HG02840 (cell line): ENCODE measurements at regions not wholly inside any gene's neighbourhood (a gene's known extent, or its start where the extent isn't known, plus 50 kb on each side); places are given as distances from the start of the nearest gene placed in this dataset.

Experiments used
- ATAC-seq: cut with Tn5 transposase; IDR thresholded peaks from one replicate; pipeline ENCODE4 v1.9.1; 2021; ENCODE audit warnings: mild to moderate bottlenecking, moderate library complexity, moderate number of reproducible peaks; ENCODE audit not compliant: unreplicated experiment, low FRiP score

DNA sequence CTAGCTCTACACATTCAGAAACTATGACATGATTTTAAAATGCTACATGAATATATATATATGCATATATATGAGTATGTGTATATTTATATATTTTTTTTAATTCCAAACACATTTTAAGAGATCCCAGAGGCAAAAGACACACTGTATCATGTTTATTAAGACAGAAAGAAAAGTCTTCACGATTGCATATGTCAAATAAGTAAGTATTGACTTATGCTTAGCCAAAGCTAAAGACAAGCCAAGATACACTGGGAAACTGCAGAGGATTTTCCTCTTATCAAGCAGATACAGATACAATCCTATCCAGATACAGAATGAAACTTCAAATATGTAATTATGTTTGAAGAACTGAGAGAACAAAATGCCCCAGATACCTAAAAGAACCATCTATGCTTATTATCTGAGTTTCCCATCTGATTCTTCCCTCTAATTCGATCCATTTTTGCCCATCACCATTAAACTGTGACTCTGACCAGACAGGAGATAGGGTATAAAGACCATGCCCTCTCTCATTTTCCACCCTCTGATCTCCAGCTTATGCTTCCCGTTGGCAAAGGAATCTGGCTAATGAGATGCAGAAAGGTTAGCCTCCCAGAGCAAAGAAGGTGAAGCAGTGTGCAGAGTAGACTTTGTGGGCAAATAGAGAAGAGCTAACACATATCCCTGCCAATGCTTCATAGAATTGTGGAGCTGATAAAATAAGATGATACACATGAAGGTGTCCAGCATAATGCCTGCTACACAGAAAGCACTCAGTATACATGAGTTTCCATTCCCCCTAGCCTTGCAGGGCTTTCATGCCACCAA lies 131.0 kb upstream of the TARS1 start:
- no peak for ATAC-seq

DNA sequence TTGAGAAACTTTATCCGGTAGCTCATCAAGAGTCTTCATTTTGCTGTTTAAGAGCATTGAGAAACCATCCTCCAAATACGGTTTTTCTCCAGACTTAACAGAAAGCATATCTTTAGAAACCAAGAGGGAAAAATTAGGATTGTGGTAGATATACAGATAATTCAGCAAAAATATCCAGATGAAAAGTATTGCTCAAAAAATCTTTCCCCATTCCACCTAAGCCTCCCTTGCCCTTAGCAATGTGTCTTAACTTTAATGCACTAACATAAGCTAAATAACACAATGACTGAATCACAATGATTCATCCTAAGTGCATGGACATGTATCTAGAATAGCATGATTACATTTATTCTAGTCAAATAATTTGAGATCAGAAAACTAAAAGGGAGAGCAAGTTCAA lies 130.3 kb upstream of the TARS1 start:
- ATAC-seq, result no peak

DNA sequence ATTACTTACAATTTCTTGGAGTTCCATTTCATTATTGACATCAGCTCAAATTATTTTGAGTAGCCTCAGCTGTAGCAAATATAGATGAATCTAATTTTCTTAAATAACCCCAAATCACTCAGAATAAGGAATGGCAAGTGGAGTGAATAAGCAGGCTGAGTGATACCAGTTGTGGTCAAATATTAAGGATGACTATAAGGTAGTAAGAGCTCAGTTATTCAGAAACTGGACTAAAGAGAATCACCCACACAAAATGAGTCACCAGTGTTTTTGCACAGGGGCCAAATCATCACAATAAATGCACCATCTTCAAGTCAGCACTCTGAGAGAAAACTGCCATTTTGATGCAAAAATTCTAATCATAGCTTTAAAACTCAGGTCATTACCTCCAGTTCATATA lies 128.9 kb upstream of the TARS1 start:
- no peak for ATAC-seq

DNA sequence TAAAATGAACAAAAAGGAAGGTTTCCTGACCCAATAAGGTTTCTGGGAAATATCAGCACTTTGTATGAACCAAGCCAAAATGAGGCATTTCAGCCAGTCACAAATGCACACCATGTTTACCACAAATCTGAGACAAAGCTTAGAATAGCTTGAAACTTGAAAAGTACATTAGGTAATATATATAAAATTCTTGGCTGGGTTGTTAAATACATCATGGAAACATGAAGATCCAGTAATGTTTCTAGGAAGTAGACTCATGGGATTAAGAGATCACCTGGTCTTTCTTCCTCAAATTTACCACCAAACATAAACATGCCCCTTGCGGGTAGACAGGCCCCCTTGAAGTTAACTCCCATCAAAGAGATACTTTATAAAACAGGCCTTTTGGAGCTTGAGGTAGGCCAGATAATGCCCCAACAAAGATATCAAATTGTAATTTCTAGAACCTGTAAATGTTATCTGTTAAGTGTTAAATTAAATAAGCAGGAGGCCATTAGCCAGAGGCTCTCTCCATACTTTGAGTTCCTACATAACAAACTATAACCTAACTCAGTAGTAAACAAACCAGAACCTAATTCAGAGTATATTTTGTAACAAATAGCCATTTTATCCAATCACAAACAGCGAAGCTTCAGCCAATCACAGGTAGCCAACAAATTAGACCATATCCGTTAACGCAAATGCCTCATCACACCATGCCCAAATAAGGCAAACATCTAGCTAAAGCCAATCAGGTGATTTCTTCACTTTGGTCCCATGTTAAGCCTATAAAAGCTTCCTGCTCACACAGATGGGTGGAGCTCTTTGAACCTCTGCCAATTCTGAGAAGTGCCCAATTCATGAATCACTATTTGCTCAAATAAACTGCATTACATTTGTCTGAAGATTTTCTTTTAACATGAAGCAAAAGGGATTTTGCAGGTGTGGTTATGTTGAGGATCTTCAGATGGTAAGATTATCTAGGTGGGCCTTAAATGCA lies 127.9 kb upstream of the TARS1 start:
- ATAC-seq, result no peak

DNA sequence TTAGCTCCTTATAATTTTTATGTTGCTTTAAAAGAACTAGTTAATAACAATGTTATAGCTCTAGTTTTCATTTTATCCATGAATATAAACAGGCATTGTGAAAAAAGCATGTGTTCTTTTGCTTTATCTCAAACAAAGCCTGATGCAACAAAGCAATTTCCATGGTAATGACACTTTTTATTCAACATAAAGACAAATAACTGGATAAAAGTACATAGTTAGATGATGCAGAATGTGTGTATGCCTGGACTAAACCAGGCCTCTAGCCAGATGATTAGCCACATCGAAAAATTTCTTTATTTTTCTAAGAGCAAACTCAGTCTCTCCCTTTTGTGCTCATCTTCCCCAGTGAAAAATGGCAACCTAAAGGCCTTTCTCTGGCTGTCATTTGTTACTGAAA lies 125.6 kb upstream of the TARS1 start:
- no peak for ATAC-seq

DNA sequence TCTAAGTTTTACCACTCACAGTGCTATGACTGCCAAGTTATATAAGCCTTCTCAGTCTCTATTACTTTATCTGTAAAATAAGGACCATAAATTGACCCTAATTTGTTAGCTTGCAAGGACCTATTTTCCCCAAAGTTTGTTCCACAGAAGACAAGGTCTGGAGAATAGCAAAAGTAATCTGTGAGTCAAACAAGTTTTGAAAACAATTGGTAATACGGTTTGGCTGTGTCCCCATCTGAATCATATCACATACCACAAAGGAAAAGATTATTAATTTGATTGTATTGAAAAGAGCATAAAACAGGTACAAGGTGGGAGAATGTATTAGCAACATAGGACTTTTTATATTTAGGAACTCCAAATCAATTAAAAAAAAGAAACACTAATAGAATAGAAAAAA lies 124.0 kb upstream of the TARS1 start:
- ATAC-seq, result no peak

DNA sequence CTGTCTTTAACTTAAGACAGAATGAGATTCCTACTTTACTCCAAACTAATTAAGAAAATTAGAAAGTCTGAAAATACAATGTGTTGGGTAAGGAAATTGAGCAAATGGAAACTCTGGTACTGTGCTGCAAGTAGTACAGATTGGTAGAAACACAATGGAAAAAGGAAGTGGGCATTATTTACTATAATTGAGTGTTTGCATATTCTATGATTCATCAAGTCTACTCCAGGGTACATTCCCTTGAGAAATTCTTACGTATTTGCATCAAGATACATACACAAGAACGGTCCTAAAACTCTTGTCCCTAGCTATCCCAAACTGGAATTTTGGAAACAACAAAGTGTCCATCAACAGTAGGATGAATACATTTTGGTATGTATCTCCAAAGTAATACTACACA lies 123.5 kb upstream of the TARS1 start:
- ATAC-seq, result no peak

DNA sequence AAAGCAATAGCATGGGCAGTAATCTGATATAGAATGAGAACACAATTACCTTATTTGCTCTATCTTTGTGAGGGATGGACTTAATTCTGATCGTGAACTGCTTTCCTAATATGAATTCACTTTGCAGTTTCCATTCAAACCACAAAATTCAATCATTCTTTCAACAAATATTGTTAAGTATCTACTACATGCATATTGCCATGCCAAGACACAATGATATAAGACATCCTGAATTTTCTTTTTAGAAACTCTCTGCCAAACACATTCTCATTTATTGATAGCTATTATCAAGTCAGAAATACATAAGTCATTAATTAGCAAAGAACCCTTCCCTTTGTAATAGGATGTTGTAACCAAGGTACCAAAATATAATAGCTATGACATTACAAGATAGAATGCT lies 121.6 kb upstream of the TARS1 start:
- ATAC-seq, result no peak

DNA sequence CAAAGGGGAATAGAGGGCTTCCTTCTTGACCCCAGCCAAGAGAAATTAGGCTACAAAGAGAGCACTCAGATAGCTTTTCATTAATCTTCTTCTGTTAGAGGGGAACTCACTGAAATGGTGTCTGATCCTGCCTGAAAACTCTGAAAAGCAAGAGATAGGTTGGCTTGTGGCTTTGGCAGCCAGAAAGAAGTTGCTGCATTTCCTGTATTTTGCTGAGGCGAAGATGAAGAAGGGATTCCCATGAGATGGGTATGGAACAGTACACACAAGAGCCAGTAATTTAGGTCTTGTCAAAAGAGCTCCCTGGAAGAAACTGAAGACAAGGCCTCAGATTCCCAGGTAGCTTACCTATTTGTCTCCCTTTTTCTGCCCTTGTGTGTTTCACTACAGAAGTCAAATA lies 120.9 kb upstream of the TARS1 start:
- ATAC-seq, result no peak

DNA sequence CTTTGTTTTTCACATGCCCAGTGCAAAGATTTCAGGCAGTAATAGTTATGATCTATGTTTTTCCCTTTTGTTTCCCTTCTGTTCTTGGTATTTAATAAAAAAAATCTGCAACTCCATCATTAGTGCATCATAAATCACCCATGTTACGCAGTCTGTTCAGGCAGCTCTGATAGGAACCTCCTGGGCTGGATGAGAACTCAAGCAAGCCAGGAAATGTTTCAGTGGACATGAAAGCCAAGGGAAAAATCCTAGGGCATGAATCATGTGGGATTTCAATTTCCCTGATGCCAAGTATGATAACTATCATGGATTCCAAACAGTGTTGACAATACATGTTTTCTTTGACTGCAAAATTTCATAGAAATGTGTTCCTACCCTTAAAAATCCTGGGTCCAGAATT lies 119.7 kb upstream of the TARS1 start:
- ATAC-seq, result no peak

DNA sequence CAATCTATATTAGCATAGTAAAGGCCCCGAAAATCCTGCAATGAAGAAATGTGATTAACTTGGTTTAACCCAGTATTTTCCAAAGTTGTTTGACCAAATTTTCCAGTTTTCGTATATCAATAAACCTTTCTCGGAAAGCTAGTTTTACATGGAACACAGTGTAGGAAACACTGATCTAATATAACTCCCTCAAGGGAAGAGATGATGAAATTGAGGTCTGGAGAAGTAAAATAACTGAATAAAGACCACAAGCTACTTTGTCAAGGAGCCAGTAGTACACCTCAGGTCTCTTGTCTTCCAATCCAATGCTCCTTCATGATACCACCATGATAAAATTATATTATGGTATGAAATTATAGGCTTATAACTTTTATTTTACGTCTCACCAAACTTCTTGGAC lies 118.1 kb upstream of the TARS1 start:
- no peak for ATAC-seq

DNA sequence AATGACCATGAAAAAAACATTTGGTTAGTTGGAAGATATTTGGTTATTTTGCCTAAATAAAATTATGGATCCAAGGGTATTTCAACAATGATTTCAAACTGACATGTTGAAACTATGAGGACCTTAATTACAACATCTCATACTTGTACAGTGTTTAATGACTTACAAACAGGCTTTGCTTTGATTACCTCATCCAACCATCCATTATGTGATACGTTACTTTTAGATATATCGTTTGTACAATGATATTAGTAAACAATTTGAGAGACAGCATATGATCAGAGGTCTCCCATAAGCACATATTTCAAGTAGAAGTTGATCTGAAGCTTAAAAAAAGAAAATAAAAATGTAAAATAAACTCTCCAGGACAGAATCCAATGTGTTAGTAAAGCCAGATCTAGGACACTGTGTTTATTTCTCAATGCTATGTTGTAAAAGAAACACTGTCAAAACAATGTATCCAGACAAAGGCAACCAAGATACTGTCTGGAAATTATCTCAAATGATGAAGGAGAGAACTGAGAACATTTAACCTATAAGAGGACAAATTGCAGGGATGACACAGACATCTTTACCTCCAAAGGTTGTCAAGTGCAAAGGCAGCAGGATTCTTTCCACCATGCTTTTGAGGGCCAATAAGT lies 116.0 kb upstream of the TARS1 start:
- no peak for ATAC-seq

DNA sequence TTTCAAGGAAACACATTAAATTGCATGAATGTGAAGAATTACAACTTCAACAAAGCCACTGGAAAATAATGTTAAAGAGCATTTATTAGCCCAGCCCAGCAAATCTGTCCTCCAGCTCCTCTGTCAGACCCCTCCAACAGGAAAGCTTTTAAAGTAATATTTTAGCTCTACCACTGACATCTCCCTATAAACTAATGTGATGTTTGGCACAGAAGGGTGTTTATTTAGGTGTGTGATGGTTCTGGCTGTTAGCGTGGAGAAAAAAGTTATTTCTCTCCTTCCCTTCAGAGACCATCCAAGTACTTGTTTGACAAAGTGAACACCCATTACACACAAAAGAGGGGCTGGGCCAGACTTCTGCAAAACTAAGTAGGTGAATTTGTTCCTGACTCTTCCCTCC lies 111.9 kb upstream of the TARS1 start:
- ATAC-seq, result no peak

DNA sequence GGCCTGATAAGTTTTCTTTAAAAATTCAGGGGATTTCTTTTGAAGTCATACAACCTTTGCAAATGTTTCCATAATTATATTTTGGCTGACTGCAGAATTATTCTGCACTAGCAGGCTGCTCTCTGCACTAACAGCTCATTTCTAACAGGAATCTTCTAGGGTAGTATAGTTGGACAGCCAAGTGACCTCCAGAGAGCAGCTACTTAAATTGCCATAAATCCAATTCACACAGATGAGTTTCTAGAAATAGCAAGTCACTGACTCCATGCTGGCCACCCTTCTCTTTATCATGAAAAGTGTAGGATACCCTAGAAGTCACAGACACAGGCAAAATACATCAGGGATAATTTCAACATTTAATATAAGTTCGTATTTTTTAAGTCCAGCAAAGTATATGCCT lies 110.9 kb upstream of the TARS1 start:
- no peak for ATAC-seq

DNA sequence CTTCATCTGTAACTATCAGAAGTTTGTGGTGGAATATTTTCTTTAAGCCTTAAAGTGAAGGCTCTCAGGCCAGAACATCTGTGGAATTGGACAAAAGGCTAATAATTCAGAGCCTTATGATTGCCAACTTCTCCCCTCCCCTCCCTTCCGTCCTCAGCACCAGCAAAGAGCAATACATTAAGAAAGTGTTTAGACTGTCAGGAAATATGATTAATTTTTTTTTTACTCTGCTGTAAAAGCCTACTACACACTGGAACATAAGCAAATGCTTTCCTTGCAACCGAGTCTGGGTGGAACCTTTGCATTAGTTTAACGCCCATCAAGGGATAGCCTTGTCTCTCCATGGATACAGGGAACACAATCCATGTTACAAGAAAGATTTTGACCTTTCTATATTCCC lies 110.3 kb upstream of the TARS1 start:
- no peak for ATAC-seq

DNA sequence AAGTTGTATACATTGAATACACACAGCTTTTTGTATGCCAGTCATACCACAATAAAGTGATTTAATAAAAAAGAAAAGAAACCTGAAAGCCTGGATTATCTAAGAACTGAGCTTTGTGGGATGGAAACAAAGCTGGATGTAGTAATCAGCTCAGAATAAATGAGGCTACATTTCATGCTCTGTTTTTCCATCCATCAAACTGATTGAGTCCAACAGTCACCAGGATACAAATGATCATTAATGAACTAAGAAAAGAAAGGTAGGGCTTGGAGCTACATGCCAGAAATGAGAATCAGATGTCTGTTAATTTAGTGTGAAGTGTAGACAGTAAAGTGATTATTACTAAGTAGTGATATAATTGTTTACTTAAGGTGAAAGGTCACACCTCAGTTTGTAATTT lies 109.8 kb upstream of the TARS1 start:
- no peak for ATAC-seq

DNA sequence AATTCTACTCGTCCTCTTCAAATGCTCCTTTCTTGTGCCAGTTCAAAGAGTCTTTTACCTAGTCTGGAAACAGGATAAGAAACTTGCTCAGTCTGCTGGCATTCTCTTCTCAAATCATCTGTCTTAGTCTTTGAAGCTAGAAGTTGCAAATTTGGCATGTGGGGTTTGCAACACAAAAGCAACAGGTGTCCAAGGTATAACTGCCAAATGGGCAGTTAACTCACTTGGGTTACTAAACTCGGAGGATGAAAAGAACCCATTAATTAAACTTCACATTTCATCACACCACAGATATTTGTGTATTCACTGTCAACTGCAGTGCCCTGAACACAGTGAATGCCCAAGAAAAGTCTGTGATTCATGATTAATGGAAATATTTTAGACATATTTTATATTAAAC lies 108.0 kb upstream of the TARS1 start:
- no peak for ATAC-seq

DNA sequence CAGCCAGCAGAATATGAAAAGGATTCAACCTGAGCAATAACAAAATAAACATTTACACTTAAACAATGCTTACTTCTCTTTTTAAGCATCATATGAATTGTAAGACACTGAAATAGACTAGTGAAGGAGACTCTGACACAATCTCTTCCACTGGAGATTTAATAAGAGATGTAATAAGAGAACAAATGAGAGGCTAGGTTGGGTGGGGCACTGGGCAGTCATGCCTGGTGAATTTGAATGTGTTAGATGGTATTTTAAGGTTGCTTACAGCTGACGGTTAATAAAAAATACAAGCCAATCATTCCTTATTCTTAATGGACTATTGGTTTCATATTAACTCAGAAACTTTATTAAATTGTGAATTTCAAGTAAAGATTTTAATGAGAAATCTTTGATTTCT lies 105.9 kb upstream of the TARS1 start:
- no peak for ATAC-seq

DNA sequence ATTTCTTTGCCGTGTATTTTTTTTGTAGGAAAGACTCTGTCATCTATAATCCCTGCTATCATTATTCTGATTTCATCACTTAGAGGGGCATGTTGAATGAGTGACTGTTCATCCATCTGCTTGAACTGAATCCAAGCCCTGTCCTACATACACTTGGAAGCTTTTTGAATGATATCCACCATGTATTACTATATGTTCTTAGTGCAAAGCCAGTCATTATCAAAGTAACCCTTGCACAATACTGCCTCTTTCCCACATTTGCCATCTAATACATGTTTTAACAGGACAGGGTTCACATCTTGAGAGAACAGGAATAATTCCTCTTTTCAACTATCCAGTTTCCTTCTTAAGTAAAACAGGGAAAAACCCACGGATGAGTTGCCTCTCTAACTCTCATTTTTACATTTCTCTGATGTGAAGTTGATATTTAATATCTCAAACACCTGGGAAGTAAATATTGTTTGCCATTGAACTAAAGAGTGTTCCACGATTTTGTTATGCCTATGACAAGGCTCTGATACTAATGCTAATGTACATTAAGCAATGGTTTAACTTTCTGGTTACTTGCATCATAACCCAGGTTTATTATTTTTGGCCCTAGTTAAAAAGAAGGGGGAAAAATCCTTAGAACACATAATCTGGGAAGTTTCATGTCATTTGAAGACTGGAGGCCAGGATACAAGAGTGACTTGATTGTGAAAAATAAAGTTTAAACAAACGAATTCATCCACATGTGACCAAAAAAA lies 103.7 kb upstream of the TARS1 start:
- ATAC-seq, result no peak

DNA sequence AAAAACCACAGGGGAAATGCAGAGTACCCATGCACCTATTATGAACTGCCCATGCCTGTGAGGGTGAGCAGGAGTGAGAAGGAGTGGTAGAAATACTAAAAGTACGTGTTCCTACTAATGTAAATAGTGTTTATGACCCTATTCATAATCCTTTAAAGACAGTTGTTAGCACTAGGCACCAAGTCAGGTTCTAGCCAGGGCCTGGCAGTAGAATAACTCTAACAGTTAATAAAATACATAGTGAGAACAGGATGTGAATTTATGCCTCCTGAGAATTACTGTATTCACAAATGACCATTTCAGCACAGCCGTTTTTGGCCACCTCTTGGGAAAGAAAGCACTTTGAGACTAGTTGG lies 103.2 kb upstream of the TARS1 start:
- no peak for ATAC-seq
